ENCODE measurements at regions not wholly inside any gene's neighbourhood (a gene's known extent, or its start where the extent isn't known, plus 50 kb on each side); places are given as distances from the start of the nearest gene placed in this dataset.

GRCh38 chr1:232404981-232405731 is 224.8 kb downstream of the SIPA1L2 start:
- H3K9me3 ChIP-seq, result no peaks in the 10 kb centered on the region
- peaks cover 46% of the 10 kb centered on the region for H3K36me3 ChIP-seq
- no peak for DNase-seq
- no peaks in the 10 kb centered on the region for H3K27me3 ChIP-seq
- no peak overlapping the region for H3K4me3 ChIP-seq

DNA sequence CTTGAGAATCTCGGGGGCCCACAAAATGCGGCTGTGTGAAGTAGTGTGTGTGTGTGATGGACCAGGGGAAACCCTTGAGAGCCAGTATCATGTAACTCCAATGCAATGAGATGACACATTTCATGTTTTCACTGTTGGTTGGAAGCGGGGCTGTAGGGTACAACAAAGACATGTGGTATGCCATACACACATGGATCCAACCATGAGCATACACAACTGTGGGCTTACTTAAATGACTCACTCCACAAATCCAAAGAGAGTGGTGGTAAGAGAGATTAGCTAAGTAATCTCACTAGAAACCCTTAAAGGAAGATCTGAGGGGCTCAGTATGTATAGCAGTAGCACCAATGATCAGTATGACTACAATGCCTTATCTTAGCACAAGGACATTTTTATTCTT is 225.7 kb downstream of the SIPA1L2 start:
- DNase-seq, result no peak
- Histone ChIP-seq H3K9me3 (no peaks in the 10 kb centered on the region), H3K4me3 (no peak overlapping the region), H3K27me3 (no peaks in the 10 kb centered on the region), H3K36me3 (peaks cover 48% of the 10 kb centered on the region)

GRCh38 chr1:232403017-232403714 is 226.8 kb downstream of the SIPA1L2 start:
- peaks cover 58% of the 10 kb centered on the region for H3K36me3 ChIP-seq
- no peak for DNase-seq
- H3K4me3 ChIP-seq, result no peak overlapping the region
- H3K9me3 ChIP-seq, result no peaks in the 10 kb centered on the region
- no peaks in the 10 kb centered on the region for H3K27me3 ChIP-seq

- Histone ChIP-seq H3K9me3 (no peaks in the 10 kb centered on the region), H3K4me3 (no peak overlapping the region), H3K36me3 (peaks cover 71% of the 10 kb centered on the region), H3K27me3 (no peaks in the 10 kb centered on the region)
- DNase-seq, result no peak
These were observed 231.1 kb downstream of the SIPA1L2 start for GRCh38 chr1:232398823-232399222.

DNA sequence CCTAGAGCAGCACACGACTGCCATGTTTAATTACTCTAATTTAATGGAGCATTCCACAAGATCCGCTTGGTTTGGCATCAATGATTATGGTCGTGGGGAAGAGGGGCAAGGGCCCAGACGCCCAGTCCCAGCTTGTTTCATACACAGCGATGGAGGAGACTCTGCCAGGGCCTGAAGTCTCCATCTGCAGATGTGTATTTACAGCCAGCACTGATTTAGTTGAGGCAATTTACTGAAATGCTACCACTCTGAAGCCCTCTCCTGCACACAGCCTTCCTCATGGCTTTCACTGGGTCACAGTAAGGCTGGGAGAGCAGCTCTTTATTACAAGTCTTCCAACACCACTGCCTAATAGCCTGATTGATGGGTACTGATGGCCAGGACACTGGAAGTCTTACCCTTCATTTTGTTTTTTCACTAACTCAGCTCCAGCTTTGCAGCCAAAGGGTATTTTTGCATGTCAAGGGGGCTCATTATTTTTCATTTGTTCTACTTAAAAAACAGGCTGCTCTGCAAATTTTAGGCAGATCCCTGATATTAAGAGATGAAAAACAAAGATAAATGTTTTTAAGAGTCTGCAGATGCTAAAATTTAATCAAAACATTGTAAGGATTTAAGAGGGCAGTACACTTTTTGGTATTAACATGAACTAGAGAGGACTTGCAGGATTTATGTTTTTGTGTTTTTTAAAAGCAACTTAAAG is 236.3 kb downstream of the SIPA1L2 start:
- peaks cover 25% of the 10 kb centered on the region for H3K36me3 ChIP-seq
- H3K27me3 ChIP-seq, result no peaks in the 10 kb centered on the region
- H3K9me3 ChIP-seq, result no peaks in the 10 kb centered on the region
- no peak overlapping the region for H3K4me3 ChIP-seq
- no peak for DNase-seq

- Histone ChIP-seq H3K9me3 (no peaks in the 10 kb centered on the region), H3K36me3 (peaks cover 20% of the 10 kb centered on the region), H3K27me3 (no peaks in the 10 kb centered on the region), H3K4me3 (no peak overlapping the region)
- DNase-seq, result no peak
These were observed 236.9 kb downstream of the SIPA1L2 start for GRCh38 chr1:232393010-232393409.

- no peak for DNase-seq
- no peaks in the 10 kb centered on the region; the same call in 1 of the 2 replicates for H3K36me3 ChIP-seq
- no peaks in the 10 kb centered on the region for H3K9me3 ChIP-seq
- H3K27me3 ChIP-seq, result no peaks in the 10 kb centered on the region
- H3K4me3 ChIP-seq, result no peak overlapping the region
These were observed 239.3 kb downstream of the SIPA1L2 start for GRCh38 chr1:232390590-232390989.

DNA sequence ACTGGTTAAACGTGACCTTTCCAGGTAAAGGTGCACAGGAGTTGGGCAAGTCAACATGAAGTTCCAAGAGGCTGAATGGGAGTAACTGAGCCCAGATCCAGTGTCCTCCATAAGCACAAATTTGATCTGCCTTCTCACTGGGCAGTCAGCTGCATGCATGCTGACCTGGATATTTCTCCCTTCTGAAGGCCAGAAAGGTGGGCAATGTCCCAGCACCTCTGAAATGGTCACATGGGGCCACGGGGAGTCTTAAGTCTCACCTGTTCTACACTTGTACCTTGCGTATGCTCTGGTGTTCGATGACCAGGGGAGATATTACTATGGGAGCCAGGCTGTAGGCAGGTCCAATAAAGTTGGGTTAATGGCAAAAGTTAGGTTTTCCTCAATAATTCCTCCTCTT is 240.2 kb downstream of the SIPA1L2 start:
- Histone ChIP-seq H3K4me3 (no peak overlapping the region), H3K27me3 (no peaks in the 10 kb centered on the region), H3K9me3 (no peaks in the 10 kb centered on the region), H3K36me3 (no peaks in the 10 kb centered on the region)
- no peak for DNase-seq

- Histone ChIP-seq H3K4me3 (no peak overlapping the region), H3K9me3 (no peaks in the 10 kb centered on the region), H3K27me3 (no peaks in the 10 kb centered on the region), H3K36me3 (no peaks in the 10 kb centered on the region)
- no peak for DNase-seq
These were observed 241.6 kb downstream of the SIPA1L2 start for GRCh38 chr1:232388363-232388762.

DNA sequence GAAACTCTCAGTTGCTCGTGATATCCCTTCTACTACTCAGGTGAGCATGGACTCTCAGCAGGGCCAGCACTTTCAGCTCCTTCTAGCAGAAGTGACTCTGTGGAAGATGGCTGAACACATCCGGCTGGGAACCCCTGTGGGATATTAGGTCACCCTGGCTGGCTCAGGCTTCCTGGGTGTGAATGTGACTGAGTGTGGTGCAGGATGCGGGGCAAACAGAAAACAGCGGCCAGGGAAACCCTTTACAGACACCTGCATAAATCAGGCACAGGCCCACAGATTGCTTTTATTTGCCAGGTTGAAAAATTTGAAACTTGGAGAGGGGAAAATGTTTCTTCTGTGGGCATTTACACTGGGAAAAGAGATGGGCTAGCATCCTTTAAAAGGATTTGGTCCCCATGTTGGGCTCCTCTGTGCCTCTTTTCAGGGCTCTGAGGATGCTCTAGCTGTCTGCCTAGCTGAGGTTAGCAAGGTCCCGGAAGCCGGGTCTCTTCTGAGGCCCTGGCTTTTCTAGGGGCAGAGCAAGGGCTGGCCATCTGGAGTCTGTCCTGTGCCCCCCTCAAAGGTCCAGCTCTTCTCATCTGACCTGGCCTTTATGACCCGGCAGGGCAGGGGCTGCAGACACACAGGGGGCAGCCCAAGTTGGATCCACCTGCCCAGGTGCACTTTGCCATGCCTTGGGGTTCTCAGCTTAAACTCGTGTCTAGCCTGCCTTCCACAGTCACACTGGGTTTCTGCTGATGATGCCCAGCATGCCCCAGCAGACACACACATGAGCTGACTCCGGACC is 243.0 kb downstream of the SIPA1L2 start:
- no peak for DNase-seq
- Histone ChIP-seq H3K9me3 (no peaks in the 10 kb centered on the region), H3K4me3 (no peak overlapping the region), H3K27me3 (no peaks in the 10 kb centered on the region), H3K36me3 (no peaks in the 10 kb centered on the region)

- Histone ChIP-seq H3K4me3 (no peak overlapping the region), H3K36me3 (no peaks in the 10 kb centered on the region), H3K9me3 (no peaks in the 10 kb centered on the region), H3K27me3 (no peaks in the 10 kb centered on the region)
- DNase-seq, result no peak
These were observed 243.6 kb downstream of the SIPA1L2 start for GRCh38 chr1:232386294-232386693.

DNA sequence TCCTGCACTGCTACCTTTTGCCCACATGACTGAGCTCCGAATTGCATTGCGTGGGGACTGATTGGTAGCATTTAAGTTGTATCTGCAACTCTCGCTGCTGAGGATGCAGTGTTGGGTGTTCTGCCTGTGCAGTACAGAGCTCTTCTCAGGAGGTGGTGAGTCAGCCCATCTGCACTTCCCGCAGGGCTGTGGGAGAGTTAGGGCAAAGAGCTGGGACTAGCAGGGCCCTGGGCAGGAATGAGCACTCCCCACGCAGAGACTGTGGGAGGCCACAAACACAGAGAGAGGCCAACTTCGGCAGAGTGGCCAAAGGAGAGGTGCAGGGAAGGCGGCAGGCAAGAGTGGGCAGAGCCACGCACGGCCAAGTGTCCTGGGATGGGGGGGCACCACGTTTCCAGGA is 244.7 kb downstream of the SIPA1L2 start:
- H3K27me3 ChIP-seq, result no peaks in the 10 kb centered on the region
- peak; percentile 87 for DNase-seq
- no peak overlapping the region for H3K4me3 ChIP-seq
- H3K9me3 ChIP-seq, result no peaks in the 10 kb centered on the region
- H3K36me3 ChIP-seq, result no peaks in the 10 kb centered on the region

DNA sequence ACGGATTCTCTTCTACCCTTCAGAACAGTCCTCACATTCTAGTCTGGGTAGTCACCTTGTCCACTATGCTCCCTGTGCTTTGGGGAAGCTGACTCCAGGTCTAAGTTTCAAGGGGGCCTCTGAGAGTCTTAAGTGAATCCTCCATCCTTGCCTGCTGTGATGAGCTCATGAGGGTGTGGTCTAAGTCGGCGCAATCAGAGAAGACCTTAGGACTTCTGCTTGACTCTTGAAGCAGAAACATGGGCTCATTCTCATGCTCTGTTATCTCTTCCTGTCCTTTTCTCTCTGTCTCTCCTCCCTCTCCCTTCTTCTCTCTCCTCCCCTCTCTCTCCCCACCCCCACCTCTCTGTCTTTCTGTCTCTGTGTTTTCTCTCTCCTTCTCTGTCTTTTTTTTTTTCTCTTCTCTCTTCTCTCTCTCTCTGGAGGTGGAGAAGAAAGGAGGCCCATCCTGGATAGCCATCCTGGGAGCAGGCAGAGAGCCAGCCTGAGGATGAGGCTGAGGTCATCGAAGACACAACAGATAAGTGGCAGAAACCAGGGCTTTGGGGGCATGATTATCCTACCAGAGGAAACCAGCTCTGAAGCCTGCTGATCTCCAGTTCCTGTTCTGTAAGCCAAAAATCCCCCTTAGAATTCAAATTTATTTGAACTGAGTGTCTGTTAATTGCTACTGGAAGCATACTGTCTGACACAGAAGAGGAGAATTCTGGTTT is 245.6 kb downstream of the SIPA1L2 start:
- DNase-seq, result peak; percentile 42
- no peaks in the 10 kb centered on the region for H3K36me3 ChIP-seq
- no peak overlapping the region for H3K4me3 ChIP-seq
- no peaks in the 10 kb centered on the region for H3K27me3 ChIP-seq
- no peaks in the 10 kb centered on the region for H3K9me3 ChIP-seq

GRCh38 chr1:232383455-232384123 is 246.3 kb downstream of the SIPA1L2 start:
- Histone ChIP-seq H3K36me3 (no peaks in the 10 kb centered on the region), H3K4me3 (no peak overlapping the region), H3K27me3 (no peaks in the 10 kb centered on the region), H3K9me3 (no peaks in the 10 kb centered on the region)
- no peak for DNase-seq

- peak; percentile 45 for DNase-seq
- Histone ChIP-seq H3K36me3 (no peaks in the 10 kb centered on the region), H3K27me3 (no peaks in the 10 kb centered on the region), H3K4me3 (no peak overlapping the region), H3K9me3 (no peaks in the 10 kb centered on the region)
These were observed 247.3 kb downstream of the SIPA1L2 start for GRCh38 chr1:232382671-232383070.

Measured in MG63 (cell line).